Psoas muscle (tissue), 7 donors: ENCODE measurements at regions not wholly inside any gene's neighbourhood (a gene's known extent, or its start where the extent isn't known, plus 50 kb on each side); places are given as distances from the start of the nearest gene placed in this dataset.

ENCODE experiments used
- ATAC-seq, 4 donors: fragments of 200-7000 bp; cut with Tn5 transposase; one replicate each; pipeline ENCODE4 v1.9.1; 2020; ENCODE audit warnings: moderate library complexity in 3 of 4, mild to moderate bottlenecking in 2 of 4
- DNase-seq, 2 donors: peaks; one replicate each; pipeline ENCODE4 v3.0.0-alpha.2; 2020
- H3K27ac ChIP-seq: fragments of 200-600 bp; one replicate; pipeline ENCODE4 v1.8.0; 2022
- H3K27me3 ChIP-seq, 3 donors: fragments of 200-600 bp in 1 of 3; one replicate each; pipeline versions ENCODE4 v1.6.1 to v1.8.0; 2013 to 2022; ENCODE audit warnings: low read length in 2 of 3, mild to moderate bottlenecking in 2 of 3, moderate library complexity in 1 of 3; ENCODE audit not compliant: insufficient read depth in 3 of 3
- H3K36me3 ChIP-seq, 2 donors: fragments of 200-600 bp in 1 of 2; one replicate each; pipeline versions ENCODE4 v1.6.1 to v1.8.0; 2013 to 2022; ENCODE audit warnings: low read depth in 1 of 2, mild to moderate bottlenecking in 1 of 2, moderate library complexity in 1 of 2; ENCODE audit not compliant: insufficient read depth in 1 of 2
- H3K4me1 ChIP-seq: fragments of 200-600 bp; one replicate; pipeline ENCODE4 v1.8.0; 2022
- H3K4me3 ChIP-seq: fragments of 200-600 bp; one replicate; pipeline ENCODE4 v1.8.0; 2022; ENCODE audit warnings: mild to moderate bottlenecking
- H3K9me3 ChIP-seq: fragments of 200-600 bp; one replicate; pipeline ENCODE4 v1.8.0; 2022
- CTCF ChIP-seq: fragments of 200-600 bp; IDR thresholded peaks from one replicate; pipeline ENCODE4 v1.8.0; 2022; ENCODE audit warnings: antibody characterized with exemption
- WGBS, 3 donors: extraction: QIAGEN DNeasy Blood & Tissue Kit; methylation state at CpG; one replicate each; pipeline versions ENCODE4 v1.1.6 to v1.1.7; 2013; 5-methylcytosine and 5-hydroxymethylcytosine counted together
- intact Hi-C, 2 donors: fragments of 100-400 bp; cut with DNase I; formaldehyde crosslinking; loops; one replicate each; pipeline versions ENCODE4 v1.11.0 to v1.14.2; 2022
- donor health status: healthy with polysubstance abuse.
- donor health status: DM: no; HTN: no; CAD: no; lungs with moderate emphysema.
- donor health status: Bipolar disorder and iron deficiency.
- donor health status: healthy.
- donor health status: DM: yes; HTN: yes; CAD: no.
- donor health status: DM: no; HTN: no; CAD: no.
- donor health status: DM: yes; HTN: yes; CAD: no.

- Histone ChIP-seq H3K36me3 (no peaks in the 10 kb centered on the region), H3K9me3 (no peaks in the 10 kb centered on the region), H3K27me3 (no peaks in the 10 kb centered on the region), H3K4me1 (peaks cover 12% of the 10 kb centered on the region), H3K4me3 (no peak overlapping the region), H3K27ac (no peak overlapping the region)
- no peak for ATAC-seq
- no peak for TF ChIP-seq CTCF
- intact Hi-C loops = no loop called here
- no peak for DNase-seq
- WGBS, 3 donors = 57 to 70% (median 65%) methylated on average over 5 of the region's 5 CpGs
These were observed 216.9 kb upstream of the PELI2 start for GRCh38 chr14:55901291-55901690.

GRCh38 chr14:55902241-55902640 lies 216.0 kb upstream of the PELI2 start:
- no peak overlapping the region for H3K27ac ChIP-seq
- H3K4me3 ChIP-seq = no peak overlapping the region
- ATAC-seq (no peak), DNase-seq (no peak)
- WGBS, 3 donors = 62 to 64% (median 63%) methylated on average over 5 of the region's 5 CpGs
- TF ChIP-seq CTCF = no peak
- no peaks in the 10 kb centered on the region for H3K9me3 ChIP-seq
- intact Hi-C loops = no loop called here
- peaks cover 12% of the 10 kb centered on the region for H3K4me1 ChIP-seq
- H3K27me3 ChIP-seq = no peaks in the 10 kb centered on the region
- no peaks in the 10 kb centered on the region for H3K36me3 ChIP-seq

- TF ChIP-seq CTCF = no peak
- 26 to 47% (median 28%) methylated on average over 5 of the region's 5 CpGs for WGBS, 3 donors
- Histone ChIP-seq H3K36me3 (no peaks in the 10 kb centered on the region), H3K4me3 (no peak overlapping the region), H3K9me3 (no peaks in the 10 kb centered on the region), H3K4me1 (peaks cover 12% of the 10 kb centered on the region), H3K27me3 (no peaks in the 10 kb centered on the region), H3K27ac (no peak overlapping the region)
- peak in 1 of 4 donors; percentile 34 for ATAC-seq
- no peak for DNase-seq
- intact Hi-C loops = no loop called here
These were observed 214.1 kb upstream of the PELI2 start for GRCh38 chr14:55904086-55904485.

GRCh38 chr14:55908106-55908505 lies 210.1 kb upstream of the PELI2 start:
- TF ChIP-seq CTCF = no peak
- DNase-seq (no peak), ATAC-seq (no peak)
- WGBS, 3 donors = 85 to 93% (median 93%) methylated on average over 1 of the region's 1 CpG
- Histone ChIP-seq H3K27ac (no peak overlapping the region), H3K4me3 (no peak overlapping the region), H3K9me3 (no peaks in the 10 kb centered on the region), H3K36me3 (no peaks in the 10 kb centered on the region), H3K27me3 (no peaks in the 10 kb centered on the region), H3K4me1 (peaks cover 12% of the 10 kb centered on the region)
- intact Hi-C loops = no loop called here

- intact Hi-C loops = no loop called here
- WGBS, 3 donors = 90 to 95% (median 92%) methylated on average over 1 of the region's 1 CpG
- ATAC-seq = no peak
- Histone ChIP-seq H3K36me3 (no peaks in the 10 kb centered on the region), H3K27ac (no peak overlapping the region), H3K27me3 (no peaks in the 10 kb centered on the region), H3K4me3 (no peak overlapping the region), H3K4me1 (no peaks in the 10 kb centered on the region), H3K9me3 (no peaks in the 10 kb centered on the region)
- no peak for DNase-seq
- no peak for TF ChIP-seq CTCF
These were observed 208.3 kb upstream of the PELI2 start for GRCh38 chr14:55909879-55910278.
